ENCODE measurements at regions not wholly inside any gene's neighbourhood (a gene's known extent, or its start where the extent isn't known, plus 50 kb on each side); places are given as distances from the start of the nearest gene placed in this dataset.

DNA sequence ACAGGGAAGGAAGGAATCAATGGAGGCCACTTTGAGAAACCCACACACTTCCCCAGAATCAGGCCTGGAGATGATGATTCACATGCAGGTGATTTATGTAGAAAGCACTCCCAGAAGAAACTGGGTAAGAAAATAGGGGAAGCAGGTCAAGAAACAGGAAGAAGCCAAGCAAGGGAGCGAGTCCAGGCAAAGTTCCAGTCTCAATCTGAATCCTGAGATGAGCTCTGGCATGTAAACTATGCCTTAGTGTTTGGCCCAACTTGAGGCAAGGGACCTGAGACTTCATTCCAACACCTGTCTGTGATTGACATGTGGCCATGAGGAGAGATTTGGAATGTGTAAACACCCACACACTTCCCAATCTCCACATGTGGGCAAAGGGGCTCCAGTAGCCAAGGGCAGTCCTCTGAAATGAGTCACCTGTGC lies 61.6 kb upstream of the CTNNB1 start:
- DNase-seq (ENCODE audit: low read depth in 3 of 3, low spot score in 1 of 3) = no peak

DNA sequence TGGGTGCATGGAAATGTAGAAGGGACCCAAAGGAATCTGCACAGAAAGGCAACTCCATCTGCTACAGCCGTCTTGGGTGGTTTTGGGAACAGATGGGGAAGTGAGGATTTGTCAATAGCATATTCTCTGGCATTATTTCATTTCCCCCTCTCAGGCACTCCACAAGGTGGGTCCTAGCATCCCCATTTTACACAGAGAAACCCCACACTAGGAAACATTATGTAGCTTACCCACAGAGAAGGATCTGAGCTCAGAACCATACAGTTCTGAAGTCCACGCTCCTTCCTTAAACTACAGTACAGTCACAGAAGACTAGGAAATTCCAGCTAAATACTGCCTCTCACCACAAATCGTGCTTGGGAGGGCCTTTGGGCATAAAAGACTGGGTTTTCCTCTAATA lies 61.2 kb upstream of the CTNNB1 start:
- no peak for DNase-seq (ENCODE audit: low read depth in 3 of 3, low spot score in 1 of 3)

DNA sequence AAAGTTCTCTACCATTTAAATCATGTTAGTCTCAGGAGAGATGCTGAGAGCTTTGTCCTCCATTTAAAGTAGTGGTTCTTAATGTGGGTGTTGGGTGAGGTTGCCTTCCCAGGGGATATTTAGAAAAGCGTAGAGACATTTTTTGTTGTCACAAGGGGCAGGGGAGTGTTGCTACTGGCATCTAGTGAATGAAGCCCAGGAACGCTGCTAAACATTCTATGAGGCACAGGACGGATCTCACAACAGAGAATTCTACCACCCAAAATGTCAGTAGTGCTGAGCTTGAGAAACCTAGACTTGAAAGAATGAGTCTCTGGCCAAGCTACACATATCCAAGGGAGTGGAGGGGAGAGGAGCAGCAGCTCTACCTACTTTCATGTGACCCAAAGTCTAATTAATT lies 60.7 kb upstream of the CTNNB1 start:
- DNase-seq (ENCODE audit: low read depth in 3 of 3, low spot score in 1 of 3) = no peak

DNA sequence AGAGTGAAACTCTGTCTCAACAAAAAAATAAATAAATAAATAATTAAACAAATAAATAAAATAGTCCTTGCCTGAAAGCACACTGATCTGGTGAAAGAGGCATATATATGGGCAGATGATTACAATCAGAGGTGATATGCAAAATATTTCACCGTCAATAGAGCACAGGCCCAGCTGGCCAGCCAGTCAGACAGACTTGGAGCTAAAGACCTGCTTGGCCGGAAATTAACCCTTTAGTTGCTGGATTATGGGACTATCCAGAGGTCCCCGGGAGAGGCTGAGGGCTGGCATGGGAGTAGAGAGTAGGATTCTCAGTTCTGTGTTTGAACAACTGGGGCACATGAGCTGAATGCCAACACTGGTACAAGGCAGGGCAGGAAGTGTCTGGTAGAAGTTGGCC lies 59.1 kb upstream of the CTNNB1 start:
- no peak for DNase-seq (ENCODE audit: low read depth in 3 of 3, low spot score in 1 of 3)

DNA sequence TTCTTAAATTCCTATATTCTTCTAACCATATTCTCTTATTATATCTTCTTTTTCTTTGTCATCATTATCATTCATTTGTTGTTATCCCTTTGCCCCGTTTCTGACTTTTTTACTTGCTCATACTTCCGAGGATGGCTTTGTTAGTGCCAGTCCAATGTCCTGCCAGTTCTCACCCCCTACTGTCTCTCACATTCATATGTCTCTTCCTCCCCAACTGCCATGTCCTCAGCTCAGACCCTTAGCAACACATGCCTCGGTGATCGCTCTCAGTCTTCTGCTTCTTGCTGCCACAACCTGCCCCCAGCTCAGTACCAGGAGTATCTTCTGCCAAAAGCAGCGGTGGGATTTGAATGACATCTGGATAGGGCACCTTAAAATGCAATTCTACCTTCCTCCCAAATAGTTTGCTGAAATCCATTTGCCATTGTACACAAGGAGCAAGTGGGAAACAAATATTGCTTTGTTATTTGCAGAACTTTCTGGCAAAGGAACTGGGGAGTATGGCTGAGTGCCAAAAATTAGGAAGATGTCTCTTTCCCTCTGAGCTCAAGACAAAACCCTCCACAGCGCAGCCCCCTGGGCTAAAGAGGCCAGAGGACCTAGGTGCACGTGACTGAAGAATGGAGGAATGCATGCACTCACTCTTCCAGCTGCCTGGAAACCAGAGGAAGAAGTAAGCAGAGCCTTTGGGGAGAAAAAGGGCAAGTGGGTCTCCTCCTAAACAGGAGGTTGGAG lies 57.7 kb upstream of the CTNNB1 start:
- no peak for DNase-seq (ENCODE audit: low read depth in 3 of 3, low spot score in 1 of 3)

DNA sequence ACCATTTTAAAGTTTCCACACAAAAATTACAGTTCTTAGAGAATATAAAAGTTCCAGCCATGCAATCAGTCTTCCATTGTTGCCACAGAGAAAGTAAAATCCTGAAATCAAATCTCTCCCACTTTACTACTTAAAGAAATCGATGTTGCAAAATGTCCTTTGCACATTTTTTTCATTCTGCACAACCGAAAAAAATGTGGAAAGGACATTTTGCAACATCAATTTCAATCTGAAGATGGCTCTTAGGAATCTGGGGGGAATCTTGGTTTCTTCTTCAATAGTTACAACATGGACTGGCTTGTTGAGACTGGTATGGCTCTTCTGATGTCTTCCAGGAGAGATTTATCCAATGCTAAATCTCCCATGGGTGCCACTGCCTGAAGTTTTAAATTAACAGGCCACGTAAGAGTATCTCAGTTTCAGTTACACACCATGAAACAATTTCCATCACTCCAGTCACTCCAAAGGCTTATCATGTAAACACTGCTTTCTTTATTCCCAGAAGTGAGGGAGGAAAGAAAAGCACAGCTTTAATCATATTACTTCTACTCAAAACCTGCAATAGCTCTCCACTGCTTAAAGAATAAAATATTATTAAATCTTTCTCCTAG lies 55.8 kb upstream of the CTNNB1 start:
- DNase-seq (ENCODE audit: low read depth in 3 of 3, low spot score in 1 of 3) = no peak

DNA sequence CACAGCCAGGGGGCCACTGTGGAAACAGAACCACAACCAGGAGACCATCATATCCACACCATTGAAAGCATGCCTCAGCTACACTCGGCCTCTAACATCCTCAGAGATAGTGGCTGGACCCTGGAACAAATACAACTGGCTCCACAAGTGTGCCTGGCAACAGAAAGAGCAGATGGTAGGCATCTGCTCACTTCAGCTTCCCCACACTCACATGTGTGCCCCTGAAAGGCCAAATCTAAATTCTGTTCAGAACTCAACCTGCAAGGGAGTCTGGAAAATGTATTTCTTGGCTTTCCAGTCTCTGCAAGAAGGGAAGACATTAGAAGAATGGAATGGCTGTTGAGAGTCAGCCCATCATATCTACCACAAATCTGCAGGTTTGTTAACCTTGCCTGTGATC lies 54.7 kb upstream of the CTNNB1 start:
- DNase-seq (ENCODE audit: low read depth in 3 of 3, low spot score in 1 of 3) = no peak

DNA sequence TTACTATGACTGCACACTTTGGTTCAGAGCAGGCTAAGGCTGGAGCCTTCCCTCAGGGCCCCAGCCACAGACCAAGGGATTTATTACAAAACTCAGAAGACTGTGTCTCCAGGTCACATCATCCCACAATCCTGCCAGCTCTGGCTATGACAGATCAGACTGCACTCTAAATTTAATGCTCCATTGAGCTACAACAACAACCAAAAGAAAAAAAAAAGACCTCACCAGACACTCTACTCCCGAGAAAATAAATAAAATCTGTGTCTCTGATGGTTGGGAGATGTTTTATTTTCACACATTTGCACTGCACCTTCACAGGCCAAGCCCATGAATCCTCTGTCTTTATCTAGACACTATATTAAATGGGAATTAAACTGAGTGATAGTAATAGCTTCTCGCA lies 50.8 kb upstream of the CTNNB1 start:
- no peak for DNase-seq (ENCODE audit: low read depth in 3 of 3, low spot score in 1 of 3)

DNA sequence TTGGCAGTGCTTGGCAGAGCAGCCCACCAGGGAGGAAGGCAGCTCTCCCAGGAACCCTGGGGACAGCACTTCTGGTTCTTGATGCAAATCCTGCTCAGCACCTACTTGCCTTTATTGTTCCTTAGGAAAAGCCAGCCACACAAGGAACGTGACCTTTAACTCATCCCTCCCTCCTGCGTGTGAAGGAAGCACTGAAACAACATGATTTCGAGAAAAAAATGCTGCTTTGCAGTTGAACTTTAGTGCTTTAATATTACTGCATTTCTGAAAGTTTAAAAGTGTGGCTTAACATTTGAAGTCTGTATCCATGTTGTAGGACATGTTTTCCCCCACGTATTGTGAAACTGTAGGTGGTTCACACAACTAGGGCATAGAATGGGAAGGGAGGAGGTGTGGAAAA lies 50.4 kb upstream of the CTNNB1 start:
- DNase-seq (ENCODE audit: low read depth in 3 of 3, low spot score in 1 of 3) = no peak
